HEK293T (cell line): ENCODE measurements at regions not wholly inside any gene's neighbourhood (a gene's known extent, or its start where the extent isn't known, plus 50 kb on each side); places are given as distances from the start of the nearest gene placed in this dataset.

ENCODE experiments used
- CTCF ChIA-PET: fragments of 350-600 bp; formaldehyde crosslinking; extraction: SDS; loops from one replicate; lab custom pipeline; 2021; ENCODE audit warnings: antibody characterized with exemption, inconsistent platforms; lab: Yijun Ruan, JAX
- POLR2A ChIA-PET: fragments of 350-600 bp; formaldehyde crosslinking; extraction: SDS; loops from one replicate; lab custom pipeline; 2020; ENCODE audit warnings: antibody characterized with exemption, inconsistent platforms; lab: Yijun Ruan, JAX
- DNase-seq: peaks from one replicate; pipeline ENCODE4 v3.0.0; 2012; ENCODE audit warnings: mixed read lengths; ENCODE audit errors: extremely low spot score
- ARNT ChIP-seq: fragments of 450-650 bp; IDR thresholded peaks from 2 replicates; pipeline ENCODE4 v1.6.1; 2017; ENCODE audit warnings: mild to moderate bottlenecking
- BHLHE40 ChIP-seq: fragments of 450-650 bp; IDR thresholded peaks from 2 replicates; pipeline ENCODE4 v1.6.1; 2016; ENCODE audit warnings: mild to moderate bottlenecking, moderate library complexity, borderline replicate concordance
- CTBP1 ChIP-seq: fragments of 450-650 bp; IDR thresholded peaks from 2 replicates; pipeline ENCODE4 v1.6.1; 2016; ENCODE audit warnings: borderline replicate concordance
- ELF4 ChIP-seq: fragments of 450-650 bp; IDR thresholded peaks from 2 replicates; pipeline ENCODE4 v1.6.1; 2017; ENCODE audit warnings: antibody characterized with exemption
- FOXA1 ChIP-seq: fragments of 450-650 bp; IDR thresholded peaks from 2 replicates; pipeline ENCODE4 v1.6.1; 2016; ENCODE audit warnings: mild to moderate bottlenecking
- FOXK2 ChIP-seq: fragments of 450-650 bp; IDR thresholded peaks from 2 replicates; pipeline ENCODE4 v1.6.1; 2016; ENCODE audit warnings: mild to moderate bottlenecking
- FOXM1 ChIP-seq: fragments of 450-650 bp; IDR thresholded peaks from 2 replicates; pipeline ENCODE4 v1.6.1; 2017; ENCODE audit warnings: mild to moderate bottlenecking, borderline replicate concordance
- HDGF ChIP-seq: fragments of 450-650 bp; IDR thresholded peaks from 2 replicates; pipeline ENCODE4 v1.6.1; 2017; ENCODE audit warnings: antibody characterized with exemption, borderline replicate concordance
- L3MBTL2 ChIP-seq: fragments of 450-650 bp; conservative IDR thresholded peaks from 2 replicates; pipeline ENCODE4 v1.6.1; 2016; ENCODE audit warnings: mild to moderate bottlenecking
- LEF1 ChIP-seq: fragments of 450-650 bp; IDR thresholded peaks from 2 replicates; pipeline ENCODE4 v1.6.1; 2017; ENCODE audit warnings: mild to moderate bottlenecking, borderline replicate concordance
- NFRKB ChIP-seq: fragments of 450-650 bp; IDR thresholded peaks from 2 replicates; pipeline ENCODE4 v1.6.1; 2016; ENCODE audit warnings: mild to moderate bottlenecking, moderate library complexity
- SP1 ChIP-seq: fragments of 450-650 bp; IDR thresholded peaks from 2 replicates; pipeline ENCODE4 v1.6.1; 2017
- SUZ12 ChIP-seq: fragments of 450-650 bp; IDR thresholded peaks from 2 replicates; pipeline ENCODE4 v1.6.1; 2016; ENCODE audit warnings: mild to moderate bottlenecking
- TARDBP ChIP-seq: fragments of 450-650 bp; IDR thresholded peaks from 2 replicates; pipeline ENCODE4 v1.6.1; 2016
- ZNF384 ChIP-seq: fragments of 450-650 bp; IDR thresholded peaks from 2 replicates; pipeline ENCODE4 v1.6.1; 2016
- TF ChIP-seq, protein P1 (sequence below): fragments of 450-650 bp; IDR thresholded peaks from 2 replicates; pipeline ENCODE4 v1.6.1; 2016

DNA sequence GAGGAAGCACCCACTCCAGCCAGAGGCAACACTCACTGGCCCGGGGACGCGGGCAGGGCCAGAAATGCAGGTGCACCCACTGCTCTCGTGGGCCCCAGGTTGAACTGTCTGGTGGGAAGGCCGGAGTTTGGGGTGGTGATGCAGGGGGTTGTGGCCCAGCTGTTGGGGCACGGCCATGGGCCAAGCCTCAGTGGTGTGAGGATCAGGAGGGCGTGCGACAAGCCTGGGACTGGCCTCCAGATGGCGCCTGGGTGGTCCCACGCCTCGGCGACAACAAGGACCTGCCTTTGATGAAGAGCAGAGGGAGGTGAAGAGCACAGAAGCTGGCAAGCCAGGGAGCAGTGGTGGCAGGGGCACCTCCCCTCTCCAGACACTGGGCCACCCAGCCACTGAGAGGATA is 240.8 kb downstream of the BRD1 start:
- DNase-seq: no peak
- TF ChIP-seq FOXA1: no peak
- no peak for TF ChIP-seq NFRKB
- TF ChIP-seq BHLHE40: no peak
- TF ChIP-seq LEF1: no peak
- no peak for TF ChIP-seq SP1
- no peak for TF ChIP-seq FOXK2
- TF ChIP-seq, protein P1, sequence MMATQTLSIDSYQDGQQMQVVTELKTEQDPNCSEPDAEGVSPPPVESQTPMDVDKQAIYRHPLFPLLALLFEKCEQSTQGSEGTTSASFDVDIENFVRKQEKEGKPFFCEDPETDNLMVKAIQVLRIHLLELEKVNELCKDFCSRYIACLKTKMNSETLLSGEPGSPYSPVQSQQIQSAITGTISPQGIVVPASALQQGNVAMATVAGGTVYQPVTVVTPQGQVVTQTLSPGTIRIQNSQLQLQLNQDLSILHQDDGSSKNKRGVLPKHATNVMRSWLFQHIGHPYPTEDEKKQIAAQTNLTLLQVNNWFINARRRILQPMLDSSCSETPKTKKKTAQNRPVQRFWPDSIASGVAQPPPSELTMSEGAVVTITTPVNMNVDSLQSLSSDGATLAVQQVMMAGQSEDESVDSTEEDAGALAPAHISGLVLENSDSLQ: no peak
- TF ChIP-seq ARNT: no peak
- no peak for TF ChIP-seq CTBP1
- no peak for TF ChIP-seq TARDBP
- no peak for TF ChIP-seq L3MBTL2
- TF ChIP-seq HDGF: no peak
- no peak for TF ChIP-seq FOXM1
- no peak for TF ChIP-seq SUZ12
- no peak for TF ChIP-seq ZNF384
- no peak for TF ChIP-seq ELF4
- ChIA-PET CTCF (no interaction called here), POLR2A (no interaction called here)

DNA sequence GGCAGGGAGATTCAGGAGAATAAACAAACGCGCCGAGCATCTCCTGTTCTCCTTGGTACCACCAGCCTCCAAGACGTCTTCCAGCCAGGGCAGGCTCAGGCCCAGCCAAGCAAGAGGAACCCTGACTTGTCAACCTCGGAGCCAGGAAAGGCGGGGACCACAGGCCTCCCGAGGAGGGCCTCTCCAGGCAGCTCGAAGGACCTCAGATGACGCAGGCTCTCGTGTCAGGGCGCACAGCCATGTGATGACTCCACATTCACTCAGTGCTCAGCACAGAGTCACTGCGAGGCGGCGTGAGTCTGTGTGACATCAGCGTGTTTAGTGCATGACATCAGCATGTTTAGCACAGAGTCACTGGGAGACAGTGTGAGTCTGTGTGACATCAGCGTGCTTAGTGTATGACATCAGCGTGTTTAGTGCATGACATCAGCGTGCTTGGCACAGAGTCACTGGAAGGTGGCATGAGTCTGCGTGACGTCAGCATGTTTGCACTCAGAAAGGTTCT is 241.4 kb downstream of the BRD1 start:
- CTCF ChIA-PET: no interaction called here
- POLR2A ChIA-PET: no interaction called here
- no peak for DNase-seq
- TF ChIP-seq L3MBTL2 (no peak), TARDBP (0 out of 2 replicates have a peak, but pooled peaks have one; percentile 45)

DNA sequence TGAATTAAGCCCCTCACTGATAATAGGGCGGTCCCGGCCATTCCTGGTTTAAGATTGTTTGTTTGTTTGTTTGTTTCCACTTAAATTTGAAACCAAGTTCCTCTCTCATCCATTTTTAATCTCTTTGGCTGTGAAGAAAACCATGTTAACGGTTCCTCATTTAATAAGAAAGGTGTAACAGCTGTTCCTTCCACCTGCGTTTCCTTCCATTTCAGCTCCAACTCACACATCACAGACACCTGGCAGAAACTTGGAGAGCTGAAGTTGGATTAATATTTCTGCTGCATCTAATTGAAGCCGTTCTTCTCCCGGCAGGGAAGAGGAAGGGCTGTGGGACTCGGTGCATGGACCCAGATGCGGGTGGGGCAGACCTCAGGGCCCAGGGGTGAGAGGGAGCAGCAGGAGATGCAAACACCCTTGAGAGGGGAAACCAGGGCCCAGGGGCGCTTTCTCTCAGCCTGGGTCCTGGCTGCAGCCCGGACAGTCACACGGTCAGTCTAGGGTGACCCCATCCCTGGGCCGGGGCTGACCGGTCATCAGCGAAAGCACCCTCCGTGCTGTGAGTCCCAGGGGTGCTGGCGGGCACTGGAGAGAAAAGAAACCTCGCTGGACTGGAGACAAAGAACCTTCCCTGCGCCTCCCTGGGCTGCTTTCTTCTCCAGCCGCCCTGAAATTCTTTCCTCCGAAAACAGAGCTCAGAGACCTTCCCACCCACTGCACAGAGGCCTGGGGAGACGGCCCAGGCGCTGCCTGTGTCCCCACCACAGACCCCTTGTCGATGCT is 242.0 kb downstream of the BRD1 start:
- no peak for DNase-seq
- POLR2A ChIA-PET: no interaction called here
- TF ChIP-seq CTBP1 (no peak), HDGF (no peak), BHLHE40 (no peak), ELF4 (no peak), LEF1 (no peak), ARNT (no peak), FOXA1 (no peak), FOXM1 (no peak), SP1 (no peak), TARDBP (no peak), L3MBTL2 (no peak), ZNF384 (no peak), NFRKB (no peak), SUZ12 (no peak), FOXK2 (no peak)
- TF ChIP-seq, protein P1: no peak
- CTCF ChIA-PET: no interaction called here

DNA sequence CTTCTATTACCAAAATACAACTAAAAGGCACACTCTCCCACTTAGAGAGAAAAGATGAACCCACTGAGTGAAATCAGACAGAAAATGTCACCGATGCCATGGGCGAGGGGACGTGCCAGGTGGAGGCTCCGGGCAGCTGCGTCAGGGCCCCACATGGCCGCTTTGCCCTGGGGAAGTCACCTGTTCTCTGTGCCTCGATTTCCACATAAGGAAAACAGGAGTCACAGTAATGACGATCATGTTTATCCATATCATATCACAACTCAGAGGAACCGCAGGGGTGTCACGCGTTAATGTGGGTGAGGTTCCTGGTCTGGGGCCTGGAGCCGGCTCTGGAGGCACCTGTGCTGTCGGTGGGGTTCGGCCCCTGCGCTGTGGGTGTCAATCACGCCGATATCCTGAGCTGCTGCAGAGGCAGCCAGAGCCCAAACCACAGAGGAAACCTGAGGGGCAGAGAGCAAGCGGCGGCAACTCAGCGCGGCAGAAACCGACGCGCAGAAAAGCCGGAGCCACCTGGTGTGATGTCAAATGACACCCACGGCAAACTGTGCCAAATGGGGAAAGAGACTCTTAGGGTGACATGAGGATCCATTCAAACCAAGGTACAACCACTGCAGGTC is 243.7 kb downstream of the BRD1 start:
- ChIA-PET CTCF (interaction anchor here (0.5 kb wide), 1 partner anchor 11 kb away, joined by 3 read pairs; no protein-coding TSS in a partner anchor), POLR2A (no interaction called here)
- TF ChIP-seq FOXM1 (no peak), ZNF384 (no peak), BHLHE40 (no peak), L3MBTL2 (no peak), CTBP1 (no peak), ELF4 (no peak)
- DNase-seq: no peak

DNA sequence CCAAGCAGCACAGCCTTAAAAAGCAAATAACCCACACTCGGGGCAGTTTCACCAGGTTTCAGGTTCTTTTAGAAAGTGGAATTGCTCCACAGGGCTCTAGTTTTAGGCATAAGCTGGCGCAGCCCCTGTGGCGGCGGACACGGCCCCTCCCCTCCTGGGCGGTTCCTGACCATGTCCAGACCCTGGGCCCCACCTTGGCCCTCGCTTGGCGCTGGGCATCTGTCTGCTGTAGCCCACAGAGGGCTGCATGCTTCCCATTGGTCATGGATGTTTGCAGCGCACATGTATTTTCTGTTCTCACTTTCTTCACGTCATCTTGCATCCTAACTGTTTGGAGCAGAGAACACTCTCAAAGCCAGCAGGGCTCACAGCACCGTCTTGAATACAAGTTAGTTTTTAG is 244.3 kb downstream of the BRD1 start:
- no peak for DNase-seq
- ChIA-PET CTCF (interaction anchor here (0.5 kb wide), 1 partner anchor 10 kb away, joined by 3 read pairs; no protein-coding TSS in a partner anchor), POLR2A (no interaction called here)
- TF ChIP-seq ZNF384 (no peak), FOXA1 (no peak), LEF1 (no peak), SUZ12 (no peak), BHLHE40 (no peak), ARNT (no peak), CTBP1 (no peak), HDGF (no peak), FOXK2 (no peak), SP1 (no peak), TARDBP (no peak), FOXM1 (no peak), L3MBTL2 (no peak), ELF4 (no peak)
- TF ChIP-seq, protein P1: no peak

DNA sequence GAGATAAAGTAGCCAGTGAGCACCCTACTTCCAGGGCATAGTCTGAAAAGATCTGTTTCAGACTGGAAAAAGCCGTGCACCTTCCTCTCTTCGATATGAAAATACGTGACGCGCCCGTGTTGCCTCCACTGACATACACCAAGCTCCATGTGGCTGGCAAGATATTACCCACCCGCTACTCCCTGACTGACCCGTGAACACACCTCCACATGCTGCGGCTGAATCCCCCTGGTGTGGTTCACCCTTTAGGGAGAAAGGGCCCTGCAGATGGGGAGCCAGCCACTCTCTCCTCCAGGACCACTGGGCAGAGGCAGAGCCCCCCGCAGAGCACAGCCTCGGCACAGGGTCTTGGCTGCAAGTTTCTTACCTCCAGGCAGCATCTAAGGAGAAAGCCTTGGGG is 245.0 kb downstream of the BRD1 start:
- no peak for DNase-seq
- POLR2A ChIA-PET: no interaction called here
- TF ChIP-seq ARNT (no peak), SUZ12 (no peak), SP1 (no peak), NFRKB (no peak), HDGF (no peak), L3MBTL2 (no peak), LEF1 (no peak), FOXA1 (no peak), BHLHE40 (no peak), CTBP1 (no peak), ELF4 (no peak), TARDBP (no peak), FOXM1 (no peak)
- CTCF ChIA-PET: no interaction called here
